HepG2 (cell line): ENCODE measurements at regions not wholly inside any gene's neighbourhood (a gene's known extent, or its start where the extent isn't known, plus 50 kb on each side); places are given as distances from the start of the nearest gene placed in this dataset.

Experiments
- ATAC-seq: fragments of 200-7000 bp; cut with Tn5 transposase; 3 replicates; pipeline ENCODE4 v1.9.1; 2020; ENCODE audit warnings: mild to moderate bottlenecking, moderate library complexity
- BruUV-seq: library from RNA; stranded (reverse); fragments of 400-500 nt; replicated peaks from 2 replicates; lab custom pipeline; 2021; lab: Mats Ljungman, UMichigan
- CTCF ChIA-PET: fragments of 300-600 bp; formaldehyde crosslinking; extraction: SDS; loops from one replicate; lab custom pipeline; 2021; ENCODE audit warnings: low total read pairs, inconsistent platforms, low intra/inter-chr PET ratio; lab: Yijun Ruan, JAX
- POLR2A ChIA-PET: fragments of 350-600 bp; sonication (Branson Sonifier 250); formaldehyde crosslinking; loops from one replicate; lab custom pipeline; 2020; ENCODE audit warnings: antibody characterized with exemption, inconsistent platforms; lab: Yijun Ruan, JAX
- DNase-seq: peaks from one replicate; pipeline ENCODE4 v3.0.0-alpha.2; 2015; ENCODE audit warnings: low spot score
- FAIRE-seq: peaks from 3 replicates; lab custom pipeline; 2011; peaks lifted over from hg19 to GRCh38; lab: Jason Lieb, UNC
- H2AFZ ChIP-seq: one replicate; pipeline ENCODE4 v1.6.1; 2011; ENCODE audit warnings: low read length, inconsistent platforms
- H3K27ac ChIP-seq: fragments of 300-600 bp; 3 replicates; pipeline ENCODE4 v1.8.0; 2011; ENCODE audit warnings: mixed run types, mild to moderate bottlenecking, mixed read lengths, low read length, inconsistent platforms; ENCODE audit not compliant: insufficient read depth; ENCODE audit errors: extremely low read length
- H3K27me3 ChIP-seq, 2 experiments: fragments of 200-600 bp in 1 of 2; 2 replicates in 1 of 2; 3 replicates in 1 of 2; pipeline versions ENCODE4 v1.6.0 to v1.8.0; 2011; ENCODE audit warnings: low read length in 2 of 2, mild to moderate bottlenecking in 2 of 2, moderate library complexity in 2 of 2, inconsistent platforms in 1 of 2; ENCODE audit not compliant: insufficient read depth in 2 of 2, control insufficient read depth in 1 of 2
- H3K36me3 ChIP-seq, 2 experiments: fragments of 200-600 bp in 1 of 2; replicated peaks in 1 of 2; 2 replicates in 1 of 2; 3 replicates in 1 of 2; pipeline versions ENCODE4 v1.5.1 to v1.8.0; 2011; ENCODE audit warnings: low read length in 2 of 2, inconsistent platforms in 1 of 2; ENCODE audit not compliant: insufficient read depth in 2 of 2, control insufficient read depth in 1 of 2
- H3K4me1 ChIP-seq: 2 replicates; pipeline ENCODE4 v1.5.1; 2012; ENCODE audit warnings: low read length, inconsistent platforms; ENCODE audit not compliant: insufficient read depth
- H3K4me2 ChIP-seq: 2 replicates; pipeline ENCODE4 v1.6.0; 2011; ENCODE audit warnings: low read depth, low read length, inconsistent platforms
- H3K4me3 ChIP-seq, 3 experiments: fragments of 200-600 bp in 1 of 3; sonication (generic), shearing (Covaris generic) in 1 of 3; replicated peaks in 1 of 3; 2 replicates each; pipeline ENCODE4 v1.5.1; 2011 to 2016; ENCODE audit warnings: low read length in 3 of 3, inconsistent platforms in 2 of 3, low read depth in 2 of 3, mild to moderate bottlenecking in 2 of 3, control low read depth in 1 of 3, mixed read lengths in 1 of 3; ENCODE audit not compliant: insufficient read depth in 1 of 3
- H3K79me2 ChIP-seq: one replicate; pipeline ENCODE4 v1.6.1; 2011; ENCODE audit warnings: low read length, inconsistent platforms; ENCODE audit not compliant: insufficient read depth
- H3K9ac ChIP-seq: 2 replicates; pipeline ENCODE4 v1.6.0; 2011; ENCODE audit warnings: mild to moderate bottlenecking, low read depth, low read length, inconsistent platforms; ENCODE audit not compliant: insufficient read depth
- H3K9me3 ChIP-seq: 2 replicates; pipeline ENCODE4 v1.5.1; 2012; ENCODE audit warnings: mild to moderate bottlenecking, low read length
- H4K20me1 ChIP-seq: 2 replicates; pipeline ENCODE4 v1.6.0; 2011; ENCODE audit warnings: inconsistent platforms, mild to moderate bottlenecking, low read length, moderate library complexity; ENCODE audit not compliant: insufficient read depth
- CEBPB ChIP-seq: IDR thresholded peaks from 2 replicates; pipeline ENCODE4 v1.6.1; 2011; ENCODE audit warnings: low read depth, low read length, improper control_type of control experiment, borderline replicate concordance
- HHEX ChIP-seq: IDR thresholded peaks from 2 replicates; pipeline ENCODE4 v1.6.1; 2016; ENCODE audit warnings: control low read depth
- RORA ChIP-seq: sonication (generic); formaldehyde crosslinking; IDR thresholded peaks from 2 replicates; pipeline ENCODE4 v1.5.0; 2020; ENCODE audit warnings: mild to moderate bottlenecking, missing genetic modification reagents, moderate library complexity
- THYN1 ChIP-seq: sonication (generic); formaldehyde crosslinking; IDR thresholded peaks from 2 replicates; pipeline ENCODE4 v1.8.1; 2023; ENCODE audit warnings: low read depth, mild to moderate bottlenecking, moderate library complexity, missing genetic modification reagents, borderline replicate concordance
- TRIM24 ChIP-seq: sonication (generic); formaldehyde crosslinking; IDR thresholded peaks from 2 replicates; pipeline ENCODE4 v1.8.0; 2022; ENCODE audit warnings: mild to moderate bottlenecking, missing genetic modification reagents
- ZNF747 ChIP-seq: sonication (generic); formaldehyde crosslinking; IDR thresholded peaks from 2 replicates; pipeline ENCODE4 v1.8.1; 2023; ENCODE audit warnings: missing genetic modification reagents, mild to moderate bottlenecking, borderline replicate concordance
- WGBS: methylation state at CpG from one replicate; pipeline ENCODE4 v1.1.6; 2017; ENCODE audit warnings: low lambda C conversion rate; 5-methylcytosine and 5-hydroxymethylcytosine counted together
- in situ Hi-C: cut with HindIII; loops from 2 replicates; pipeline ENCODE4 v1.10.0; 2017; ENCODE audit warnings: low pct_unique_long_range_greater_than_20kb; ENCODE audit not compliant: extremely low pct_ligation_motif_present
- intact Hi-C: fragments of 100-400 bp; cut with micrococcal nuclease; formaldehyde crosslinking; loops from one replicate; pipeline ENCODE4 v1.10.0; 2022; ENCODE audit not compliant: unreplicated experiment
- TF ChIP-seq, protein P1 (sequence below): sonication (generic); formaldehyde crosslinking; IDR thresholded peaks from 2 replicates; pipeline ENCODE4 v1.8.0; 2022; ENCODE audit warnings: missing genetic modification reagents, low read depth, mild to moderate bottlenecking, borderline replicate concordance
- TF ChIP-seq, protein P2 (sequence below): sonication (generic); formaldehyde crosslinking; IDR thresholded peaks from 2 replicates; pipeline ENCODE4 v1.4.0; 2020; ENCODE audit warnings: missing genetic modification reagents
- TF ChIP-seq, protein P3 (sequence below): sonication (generic); formaldehyde crosslinking; IDR thresholded peaks from 2 replicates; pipeline ENCODE4 v1.5.0; 2020; ENCODE audit warnings: missing genetic modification reagents

DNA sequence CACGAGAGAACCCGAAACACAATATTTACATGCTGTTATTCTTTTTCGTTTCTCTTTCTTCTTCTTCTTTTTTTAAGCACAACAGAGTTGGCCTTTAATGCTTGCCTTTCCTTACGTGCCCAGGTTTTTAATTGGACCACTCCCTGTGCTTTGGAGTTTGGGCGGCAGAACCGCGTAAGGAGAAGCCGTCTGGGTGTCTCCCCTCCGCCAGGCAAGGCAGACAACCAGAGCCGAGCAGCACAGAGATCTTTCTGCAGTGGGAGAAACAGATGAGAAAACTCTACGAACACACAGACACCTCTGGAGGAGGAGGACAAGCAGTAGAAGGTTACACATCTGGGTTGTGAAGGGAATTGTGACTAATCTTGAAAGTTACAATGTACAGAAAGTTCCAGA, 150.0 kb upstream of the UBL3 start:
- no peaks in the 10 kb centered on the region for H3K4me1 ChIP-seq
- no peaks in the 10 kb centered on the region for H4K20me1 ChIP-seq
- H3K27me3 ChIP-seq = no peaks in the 10 kb centered on the region
- in situ Hi-C loops = no loop called here
- POLR2A ChIA-PET = no interaction called here
- 53% methylated on average over 11 of the region's 11 CpGs for WGBS
- H3K27ac ChIP-seq = no peak overlapping the region
- H3K79me2 ChIP-seq = no peaks in the 10 kb centered on the region
- intact Hi-C loops = loop anchor here (2.0 kb wide), 1 partner anchor 42 kb away; no protein-coding TSS in a partner anchor
- H3K9me3 ChIP-seq = no peaks in the 10 kb centered on the region
- no peak for DNase-seq
- no peak for FAIRE-seq
- no peak overlapping the region for H3K4me3 ChIP-seq
- no TSS peak for BruUV-seq
- TF ChIP-seq, protein P1, sequence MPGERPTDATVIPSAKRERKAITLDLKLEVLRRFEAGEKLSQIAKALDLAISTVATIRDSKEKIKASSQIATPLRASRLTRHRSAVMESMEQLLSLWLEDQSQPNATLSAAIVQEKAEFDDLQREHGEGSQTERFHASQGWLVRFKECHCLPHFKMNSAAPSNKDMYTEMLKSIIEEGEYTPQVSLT (CRISPR knock-in tag) = no peak
- TF ChIP-seq, protein P2, sequence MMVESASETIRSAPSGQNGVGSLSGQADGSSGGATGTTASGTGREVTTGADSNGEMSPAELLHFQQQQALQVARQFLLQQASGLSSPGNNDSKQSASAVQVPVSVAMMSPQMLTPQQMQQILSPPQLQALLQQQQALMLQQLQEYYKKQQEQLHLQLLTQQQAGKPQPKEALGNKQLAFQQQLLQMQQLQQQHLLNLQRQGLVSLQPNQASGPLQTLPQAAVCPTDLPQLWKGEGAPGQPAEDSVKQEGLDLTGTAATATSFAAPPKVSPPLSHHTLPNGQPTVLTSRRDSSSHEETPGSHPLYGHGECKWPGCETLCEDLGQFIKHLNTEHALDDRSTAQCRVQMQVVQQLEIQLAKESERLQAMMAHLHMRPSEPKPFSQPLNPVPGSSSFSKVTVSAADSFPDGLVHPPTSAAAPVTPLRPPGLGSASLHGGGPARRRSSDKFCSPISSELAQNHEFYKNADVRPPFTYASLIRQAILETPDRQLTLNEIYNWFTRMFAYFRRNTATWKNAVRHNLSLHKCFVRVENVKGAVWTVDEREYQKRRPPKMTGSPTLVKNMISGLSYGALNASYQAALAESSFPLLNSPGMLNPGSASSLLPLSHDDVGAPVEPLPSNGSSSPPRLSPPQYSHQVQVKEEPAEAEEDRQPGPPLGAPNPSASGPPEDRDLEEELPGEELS (CRISPR knock-in tag) = no peak
- TF ChIP-seq RORA (no peak), ZNF747 (CRISPR knock-in tag) (no peak), HHEX (CRISPR knock-in tag) (no peak), TRIM24 (no peak), CEBPB (no peak), THYN1 (CRISPR knock-in tag) (no peak)
- TF ChIP-seq, protein P3, sequence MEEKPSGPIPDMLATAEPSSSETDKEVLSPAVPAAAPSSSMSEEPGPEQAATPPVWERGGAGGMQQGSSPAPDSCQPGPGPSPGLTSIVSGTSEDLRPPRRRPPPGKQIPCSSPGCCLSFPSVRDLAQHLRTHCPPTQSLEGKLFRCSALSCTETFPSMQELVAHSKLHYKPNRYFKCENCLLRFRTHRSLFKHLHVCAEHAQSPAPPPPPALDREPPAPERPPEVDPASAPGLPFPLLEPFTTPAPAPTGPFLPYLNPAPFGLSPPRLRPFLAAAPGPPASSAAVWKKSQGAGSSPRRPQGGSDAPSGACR (CRISPR knock-in tag) = no peak
- ATAC-seq = no peak
- H2AFZ ChIP-seq = no peak overlapping the region
- no peaks in the 10 kb centered on the region for H3K36me3 ChIP-seq
- no peak overlapping the region for H3K4me2 ChIP-seq
- H3K9ac ChIP-seq = no peak overlapping the region
- CTCF ChIA-PET = no interaction called here
